SK-N-SH (cell line): ENCODE measurements at regions not wholly inside any gene's neighbourhood (a gene's known extent, or its start where the extent isn't known, plus 50 kb on each side); places are given as distances from the start of the nearest gene placed in this dataset.

ENCODE experiments used
- CTCF ChIA-PET: fragments of 300-600, 350-600 bp; formaldehyde crosslinking; extraction: SDS; loops from one replicate; lab custom pipeline; 2021; lab: Yijun Ruan, JAX
- POLR2A ChIA-PET: fragments of 350-600 bp; sonication (Branson Sonifier 250); formaldehyde crosslinking; extraction: SDS; loops from one replicate; lab custom pipeline; 2020; ENCODE audit warnings: antibody characterized with exemption, inconsistent platforms; lab: Yijun Ruan, JAX
- DNase-seq: peaks from one replicate; pipeline ENCODE4 v3.0.0; 2012
- H2AFZ ChIP-seq: fragments of 200-600 bp; sonication (generic); 2 replicates; pipeline ENCODE4 v1.8.1; 2016; ENCODE audit warnings: antibody characterized with exemption, mild to moderate bottlenecking, low read depth
- H3F3A ChIP-seq: fragments of 200-600 bp; sonication (generic); replicated peaks from 2 replicates; pipeline ENCODE3; 2016; ENCODE audit warnings: antibody characterized with exemption, mild to moderate bottlenecking; ENCODE audit not compliant: insufficient read depth
- H3K27ac ChIP-seq, 2 experiments: fragments of 200-500 bp in 1 of 2; fragments of 200-600 bp in 1 of 2; sonication (Bioruptor generic) in 1 of 2; sonication (generic), shearing (Covaris generic) in 1 of 2; 2 replicates each; pipeline versions ENCODE4 v1.5.1 to v1.6.1; 2014 to 2016; ENCODE audit warnings: low read depth in 2 of 2, inconsistent platforms in 1 of 2, low read length in 1 of 2, mild to moderate bottlenecking in 1 of 2, mixed read lengths in 1 of 2
- H3K27me3 ChIP-seq: fragments of 200-600 bp; sonication (generic), shearing (Covaris generic); 2 replicates; pipeline ENCODE4 v1.6.1; 2016; ENCODE audit warnings: mixed run types; ENCODE audit not compliant: insufficient read depth
- H3K36me3 ChIP-seq, 2 experiments: fragments of 200-500 bp in 1 of 2; fragments of 200-600 bp in 1 of 2; sonication (Bioruptor generic) in 1 of 2; sonication (generic) in 1 of 2; replicated peaks in 1 of 2; 2 replicates each; pipeline versions ENCODE3 to v1.5.1; 2014 to 2016; ENCODE audit warnings: low read length in 1 of 2, mild to moderate bottlenecking in 1 of 2; ENCODE audit not compliant: insufficient read depth in 2 of 2, control insufficient read depth in 1 of 2
- H3K4me1 ChIP-seq, 2 experiments: fragments of 200-500 bp in 1 of 2; fragments of 200-600 bp in 1 of 2; sonication (Bioruptor generic) in 1 of 2; sonication (generic), shearing (Covaris generic) in 1 of 2; 2 replicates each; pipeline versions ENCODE4 v1.5.1 to v1.6.1; 2014 to 2016; ENCODE audit warnings: low read depth in 1 of 2, low read length in 1 of 2, mixed run types in 1 of 2; ENCODE audit not compliant: insufficient read depth in 2 of 2, control insufficient read depth in 1 of 2
- H3K4me2 ChIP-seq: fragments of 200-600 bp; sonication (generic), shearing (Covaris generic); 2 replicates; pipeline ENCODE4 v1.6.1; 2017; ENCODE audit warnings: mixed run types
- H3K4me3 ChIP-seq, 2 experiments: fragments of 200-500 bp in 1 of 2; fragments of 200-600 bp in 1 of 2; sonication (Bioruptor generic) in 1 of 2; sonication (generic), shearing (Covaris generic) in 1 of 2; 2 replicates each; pipeline versions ENCODE4 v1.5.1 to v1.8.1; 2014 to 2016; ENCODE audit warnings: low read depth in 2 of 2, inconsistent platforms in 1 of 2, low read length in 1 of 2, mild to moderate bottlenecking in 1 of 2, mixed read lengths in 1 of 2, moderate library complexity in 1 of 2
- H3K79me2 ChIP-seq: fragments of 200-600 bp; sonication (generic); 2 replicates; pipeline ENCODE4 v1.8.1; 2017; ENCODE audit warnings: mild to moderate bottlenecking; ENCODE audit not compliant: insufficient read depth
- H3K9ac ChIP-seq: fragments of 200-600 bp; sonication (generic); 2 replicates; pipeline ENCODE4 v1.6.1; 2017; ENCODE audit warnings: mixed run types
- H3K9me2 ChIP-seq: fragments of 200-600 bp; sonication (generic); 2 replicates; pipeline ENCODE4 v1.6.1; 2017; ENCODE audit warnings: mixed run types
- H3K9me3 ChIP-seq: fragments of 200-600 bp; sonication (generic); 2 replicates; pipeline ENCODE4 v1.6.1; 2017; ENCODE audit warnings: mixed run types, mild to moderate bottlenecking, moderate library complexity
- H4K20me1 ChIP-seq: fragments of 200-600 bp; sonication (generic); 2 replicates; pipeline ENCODE4 v1.6.1; 2017; ENCODE audit warnings: mild to moderate bottlenecking, mixed run types; ENCODE audit not compliant: insufficient read depth
- GABPA ChIP-seq: IDR thresholded peaks from 2 replicates; pipeline ENCODE4 v1.4.0; 2012; ENCODE audit warnings: low read depth, mild to moderate bottlenecking
- IRF3 ChIP-seq: fragments of 150-350 bp; IDR thresholded peaks from 2 replicates; pipeline ENCODE4 v1.6.1; 2016; ENCODE audit warnings: mild to moderate bottlenecking, low read depth, low read length
- MEF2A ChIP-seq: IDR thresholded peaks from 2 replicates; pipeline ENCODE4 v1.4.0; 2012; ENCODE audit warnings: low read depth, borderline replicate concordance
- MXI1 ChIP-seq: IDR thresholded peaks from 2 replicates; pipeline ENCODE4 v1.6.1; 2012; ENCODE audit warnings: mild to moderate bottlenecking, low read depth, low read length, improper control_type of control experiment
- NFIC ChIP-seq: IDR thresholded peaks from 2 replicates; pipeline ENCODE4 v1.4.0; 2012; ENCODE audit warnings: borderline replicate concordance
- NRF1 ChIP-seq: IDR thresholded peaks from 2 replicates; pipeline ENCODE4 v1.6.1; 2012; ENCODE audit warnings: low read depth, mild to moderate bottlenecking, low read length
- PBX3 ChIP-seq: IDR thresholded peaks from 2 replicates; pipeline ENCODE4; 2012
- SIN3A ChIP-seq: IDR thresholded peaks from 2 replicates; pipeline ENCODE4 v1.6.1; 2012; ENCODE audit warnings: low read depth, mild to moderate bottlenecking, low read length, moderate library complexity, borderline replicate concordance
- SMC3 ChIP-seq: IDR thresholded peaks from 2 replicates; pipeline ENCODE4 v1.6.1; 2012; ENCODE audit warnings: low read depth, low read length, improper control_type of control experiment
- TCF12 ChIP-seq: IDR thresholded peaks from 2 replicates; pipeline ENCODE4 v1.4.0; 2012
- USF2 ChIP-seq: fragments of 150-350 bp; IDR thresholded peaks from 2 replicates; pipeline ENCODE4 v1.6.1; 2017; ENCODE audit warnings: antibody characterized with exemption, low read length, low read depth, borderline replicate concordance
- ZBTB33 ChIP-seq: IDR thresholded peaks from 2 replicates; pipeline ENCODE4 v1.4.0; 2012; ENCODE audit warnings: low read depth, borderline replicate concordance
- WGBS: methylation state at CpG from one replicate; pipeline ENCODE4 v1.1.6; 2017; ENCODE audit warnings: low lambda C conversion rate; 5-methylcytosine and 5-hydroxymethylcytosine counted together

GRCh38 chr2:4556135-4556896 is 852.9 kb downstream of the DCDC2C start:
- H3K79me2 ChIP-seq = no peaks in the 10 kb centered on the region
- H3F3A ChIP-seq = no peaks in the 10 kb centered on the region

GRCh38 chr2:4561196-4561595 is 857.8 kb downstream of the DCDC2C start:
- no peaks in the 10 kb centered on the region for H4K20me1 ChIP-seq
- no peaks in the 10 kb centered on the region for H3K79me2 ChIP-seq
- no peak overlapping the region for H3K4me3 ChIP-seq
- H3K9ac ChIP-seq = no peak overlapping the region
- no peak overlapping the region for H2AFZ ChIP-seq
- peaks cover 0 to under 1% of the 10 kb centered on the region in 2 experiments for H3K36me3 ChIP-seq
- peaks cover 5% of the 10 kb centered on the region; the same call in 1 of the 2 replicates for H3K9me3 ChIP-seq
- H3K9me2 ChIP-seq = no peaks in the 10 kb centered on the region
- no peaks in the 10 kb centered on the region for H3K4me1 ChIP-seq
- no peak for DNase-seq
- H3F3A ChIP-seq = no peaks in the 10 kb centered on the region
- CTCF ChIA-PET = no interaction called here
- H3K4me2 ChIP-seq = no peak overlapping the region
- POLR2A ChIA-PET = no interaction called here
- no peak overlapping the region for H3K27ac ChIP-seq
- TF ChIP-seq ZBTB33 (no peak), NRF1 (no peak), TCF12 (no peak), MXI1 (no peak), PBX3 (no peak), IRF3 (no peak), USF2 (no peak), NFIC (no peak), SMC3 (no peak), SIN3A (no peak)
- TF ChIP-seq, all 33 proteins: peak for 0
- H3K27me3 ChIP-seq = no peaks in the 10 kb centered on the region

More at GRCh38 chr2:4556135-4556896, 852.9 kb downstream of the DCDC2C start:
- no peak overlapping the region for H3K27ac ChIP-seq
- no peaks in the 10 kb centered on the region for H3K27me3 ChIP-seq
- WGBS = 26% methylated on average over 9 of the region's 9 CpGs
- H3K9me3 ChIP-seq = 0 out of 2 replicates have a peak, but pooled peaks cover 3% of the 10 kb centered on the region
- no peak overlapping the region for H3K4me3 ChIP-seq
- no peak overlapping the region for H2AFZ ChIP-seq
- no peak for DNase-seq
- no peak overlapping the region for H3K4me2 ChIP-seq
- H3K36me3 ChIP-seq = no peaks in the 10 kb centered on the region
- TF ChIP-seq PBX3 (no peak), MEF2A (no peak), GABPA (no peak)
- no peaks in the 10 kb centered on the region for H3K9me2 ChIP-seq
- H4K20me1 ChIP-seq = no peaks in the 10 kb centered on the region
- CTCF ChIA-PET = interaction anchor here (1.2 kb wide), 1 partner anchor 597 kb away, joined by 3 read pairs; no protein-coding TSS in a partner anchor
- POLR2A ChIA-PET = no interaction called here
- H3K9ac ChIP-seq = no peak overlapping the region
- no peaks in the 10 kb centered on the region for H3K4me1 ChIP-seq
